ENCODE measurements at regions not wholly inside any gene's neighbourhood (a gene's known extent, or its start where the extent isn't known, plus 50 kb on each side); places are given as distances from the start of the nearest gene placed in this dataset.

GRCh38 chr1:193325771-193326170 is 139.4 kb upstream of the B3GALT2 start:
- H3K27ac ChIP-seq = no peak overlapping the region

DNA sequence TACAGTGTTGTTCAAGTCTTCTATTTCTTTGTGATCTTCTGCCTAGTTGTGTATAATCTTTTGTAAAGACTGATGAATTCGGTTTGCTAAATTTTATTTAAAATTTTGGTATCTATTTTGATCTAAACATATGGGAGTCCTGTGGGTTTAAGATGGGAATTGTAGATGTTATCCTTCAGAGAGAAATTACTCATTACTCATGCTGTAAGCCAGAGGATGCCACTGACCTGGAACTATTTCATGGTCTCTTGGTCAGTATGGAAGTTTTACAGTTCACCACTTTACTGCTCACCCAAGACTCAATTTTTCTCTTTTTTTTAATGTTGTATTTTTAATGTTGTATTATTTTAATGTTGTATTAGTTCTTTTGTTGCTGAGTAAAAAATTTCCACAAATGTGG is 138.6 kb upstream of the B3GALT2 start:
- Histone ChIP-seq H3K9me3 (peaks cover 0 to 33% of the 10 kb centered on the region in 2 donors), H3K4me3 (no peak overlapping the region), H3K36me3 (no peaks in the 10 kb centered on the region), H3K4me1 (no peaks in the 10 kb centered on the region), H3K27me3 (no peaks in the 10 kb centered on the region), H3K27ac (no peak overlapping the region)
- ATAC-seq (no peak), DNase-seq (no peak)
- no peak for TF ChIP-seq CTCF (IDR thresholded peaks at IDR 0.05)
- intact Hi-C loops (cut with DNase I) = no loop called here

More at GRCh38 chr1:193325771-193326170, 139.4 kb upstream of the B3GALT2 start:
- Histone ChIP-seq H3K36me3 (no peaks in the 10 kb centered on the region), H3K9me3 (peaks cover 0 to 33% of the 10 kb centered on the region in 2 donors), H3K4me1 (no peaks in the 10 kb centered on the region), H3K27me3 (no peaks in the 10 kb centered on the region), H3K4me3 (no peak overlapping the region)
- intact Hi-C loops (cut with DNase I) = no loop called here
- DNase-seq = no peak
- no peak for ATAC-seq
- no peak for TF ChIP-seq CTCF (IDR thresholded peaks at IDR 0.05)

DNA sequence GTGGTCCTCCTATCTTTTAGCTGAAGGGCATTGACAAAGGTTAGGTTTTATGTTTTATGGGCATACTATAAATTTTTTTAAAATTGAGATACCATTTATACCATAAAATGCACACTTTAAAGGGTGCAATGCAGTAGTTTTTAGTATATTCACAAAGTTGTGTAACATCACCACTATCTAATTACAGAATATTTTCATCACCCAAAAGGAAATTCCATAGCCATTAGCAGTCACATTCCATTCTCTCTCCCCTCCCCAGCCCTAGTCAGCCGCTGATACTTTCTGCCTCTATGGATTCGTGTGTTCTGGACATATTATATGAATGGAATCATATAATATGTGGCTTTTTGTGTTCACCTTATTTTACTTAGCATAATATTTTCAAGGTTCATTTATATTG is 135.8 kb upstream of the B3GALT2 start:
- peaks cover 0 to 32% of the 10 kb centered on the region in 2 donors for H3K9me3 ChIP-seq
- no peak for DNase-seq
- H3K36me3 ChIP-seq = no peaks in the 10 kb centered on the region
- no peak for ATAC-seq
- no peaks in the 10 kb centered on the region for H3K27me3 ChIP-seq
- H3K27ac ChIP-seq = no peak overlapping the region
- TF ChIP-seq CTCF (IDR thresholded peaks at IDR 0.05) = no peak
- intact Hi-C loops (cut with DNase I) = no loop called here
- no peak overlapping the region for H3K4me3 ChIP-seq
- H3K4me1 ChIP-seq = no peaks in the 10 kb centered on the region

DNA sequence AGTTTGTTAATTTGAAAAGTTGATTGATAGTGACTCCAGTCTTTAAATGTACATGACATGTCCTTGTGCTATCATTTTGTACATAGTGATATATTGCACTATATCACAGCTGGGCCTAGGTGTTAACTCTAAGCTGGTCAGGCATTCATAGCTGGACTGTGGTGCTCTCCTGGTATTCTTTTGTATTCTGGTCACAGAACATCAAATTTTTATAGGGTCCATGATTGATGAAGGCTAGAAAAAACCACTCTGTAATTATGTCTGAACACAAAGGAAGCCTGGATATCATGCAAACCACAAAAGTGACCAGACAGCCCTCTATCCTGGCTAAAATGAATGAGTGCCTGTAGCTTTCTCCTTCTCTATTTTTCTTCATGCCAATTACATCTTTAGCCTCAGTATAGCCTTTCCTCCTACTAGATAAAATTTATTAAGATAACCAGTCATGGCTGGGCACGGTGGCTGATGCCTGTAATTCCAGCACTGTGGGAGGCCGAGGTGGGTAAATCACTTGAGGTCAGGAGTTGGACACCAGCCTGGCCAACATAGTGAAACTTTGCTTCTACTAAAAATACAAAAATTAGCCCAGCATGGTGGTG is 134.9 kb upstream of the B3GALT2 start:
- Histone ChIP-seq H3K27me3 (no peaks in the 10 kb centered on the region), H3K36me3 (no peaks in the 10 kb centered on the region), H3K4me1 (no peaks in the 10 kb centered on the region), H3K4me3 (no peak overlapping the region), H3K27ac (no peak overlapping the region), H3K9me3 (peaks cover 0 to 27% of the 10 kb centered on the region in 2 donors)
- no peak for TF ChIP-seq CTCF (IDR thresholded peaks at IDR 0.05)
- ATAC-seq = no peak
- DNase-seq = no peak
- intact Hi-C loops (cut with DNase I) = no loop called here

GRCh38 chr1:193320270-193320669 is 133.9 kb upstream of the B3GALT2 start:
- intact Hi-C loops (cut with DNase I) = no loop called here
- H3K9me3 ChIP-seq = peaks cover 0 to 21% of the 10 kb centered on the region in 2 donors
- H3K36me3 ChIP-seq = no peaks in the 10 kb centered on the region
- no peak for DNase-seq
- no peaks in the 10 kb centered on the region for H3K4me1 ChIP-seq
- TF ChIP-seq CTCF (IDR thresholded peaks at IDR 0.05) = no peak
- H3K4me3 ChIP-seq = no peak overlapping the region
- H3K27me3 ChIP-seq = no peaks in the 10 kb centered on the region
- no peak for ATAC-seq
- no peak overlapping the region for H3K27ac ChIP-seq

All from left lung (tissue), 4 donors.